HCT116 (cell line): ENCODE measurements at regions not wholly inside any gene's neighbourhood (a gene's known extent, or its start where the extent isn't known, plus 50 kb on each side); places are given as distances from the start of the nearest gene placed in this dataset.

Experiments
- POLR2A ChIP-seq: IDR thresholded peaks from 2 replicates; pipeline ENCODE4 v1.7.0; 2011; ENCODE audit warnings: borderline replicate concordance; ENCODE audit not compliant: insufficient read depth, insufficient read length; ENCODE audit errors: extremely low read depth
- POLR2AphosphoS5 ChIP-seq: IDR thresholded peaks from 2 replicates; pipeline ENCODE4 v1.6.1; 2011; ENCODE audit warnings: mild to moderate bottlenecking, low read depth, low read length, moderate library complexity
- REST ChIP-seq: IDR thresholded peaks from 2 replicates; pipeline ENCODE4 v1.6.1; 2012; ENCODE audit warnings: low read depth
- ZNF274 ChIP-seq: fragments of 200-500 bp; sonication (Bioruptor generic); IDR thresholded peaks from 2 replicates; pipeline ENCODE4 v1.6.1; 2014; ENCODE audit warnings: mild to moderate bottlenecking, low read depth, low read length, inconsistent platforms
- TF ChIP-seq, protein P1 (sequence below), 3 experiments: fragments of 200-600 bp in 1 of 3; sonication (generic) in 1 of 3; IDR thresholded peaks in 2 of 3; conservative IDR thresholded peaks in 1 of 3; 2 replicates each; pipeline ENCODE4 v1.5.1; 2012 to 2017; ENCODE audit warnings: low read depth in 2 of 3, low read length in 2 of 3, antibody characterized with exemption in 1 of 3, borderline replicate concordance in 1 of 3, control low read depth in 1 of 3, mild to moderate bottlenecking in 1 of 3, mixed read lengths in 1 of 3, mixed run types in 1 of 3, moderate library complexity in 1 of 3; ENCODE audit not compliant: insufficient read depth in 1 of 3

- TF ChIP-seq POLR2A (no peak), POLR2AphosphoS5 (no peak), ZNF274 (no peak), REST (no peak)
- TF ChIP-seq, protein P1, sequence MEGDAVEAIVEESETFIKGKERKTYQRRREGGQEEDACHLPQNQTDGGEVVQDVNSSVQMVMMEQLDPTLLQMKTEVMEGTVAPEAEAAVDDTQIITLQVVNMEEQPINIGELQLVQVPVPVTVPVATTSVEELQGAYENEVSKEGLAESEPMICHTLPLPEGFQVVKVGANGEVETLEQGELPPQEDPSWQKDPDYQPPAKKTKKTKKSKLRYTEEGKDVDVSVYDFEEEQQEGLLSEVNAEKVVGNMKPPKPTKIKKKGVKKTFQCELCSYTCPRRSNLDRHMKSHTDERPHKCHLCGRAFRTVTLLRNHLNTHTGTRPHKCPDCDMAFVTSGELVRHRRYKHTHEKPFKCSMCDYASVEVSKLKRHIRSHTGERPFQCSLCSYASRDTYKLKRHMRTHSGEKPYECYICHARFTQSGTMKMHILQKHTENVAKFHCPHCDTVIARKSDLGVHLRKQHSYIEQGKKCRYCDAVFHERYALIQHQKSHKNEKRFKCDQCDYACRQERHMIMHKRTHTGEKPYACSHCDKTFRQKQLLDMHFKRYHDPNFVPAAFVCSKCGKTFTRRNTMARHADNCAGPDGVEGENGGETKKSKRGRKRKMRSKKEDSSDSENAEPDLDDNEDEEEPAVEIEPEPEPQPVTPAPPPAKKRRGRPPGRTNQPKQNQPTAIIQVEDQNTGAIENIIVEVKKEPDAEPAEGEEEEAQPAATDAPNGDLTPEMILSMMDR (IDR thresholded peaks at IDR 0.05 in 2 of 3, conservative IDR thresholded peaks at IDR 0.05 in 1 of 3; ENCODE audit: borderline replicate concordance in 1 of 3, insufficient read depth in 1 of 3, low read depth in 2 of 3, low read length in 2 of 3) = no peak
Measured at GRCh38 chr7:63045575-63045974, 953.1 kb upstream of the ZNF722 start.
